SK-MEL-5 (cell line): ENCODE measurements at regions not wholly inside any gene's neighbourhood (a gene's known extent, or its start where the extent isn't known, plus 50 kb on each side); places are given as distances from the start of the nearest gene placed in this dataset.
"Not testable (repeated sequence)": the region's sequence is repeated elsewhere in the genome, so short reads cannot be mapped to it uniquely, and the experiment has no call there.

Source experiments
- DNase-seq: peaks from one replicate; pipeline ENCODE4 v3.0.0-alpha.2; 2016; ENCODE audit warnings: low read depth, low spot score
- in situ Hi-C: cut with HindIII; loops from 2 replicates; pipeline ENCODE4 v1.10.0; 2016; ENCODE audit warnings: low sequenced_read_pairs, high pct_unique_total_duplicates, low pct_unique_long_range_greater_than_20kb

- peak; percentile 78 for DNase-seq
- in situ Hi-C loops, result no loop called here
Observed at GRCh38 chr9:108743901-108744371, 111.8 kb downstream of the ACTL7B start.

GRCh38 chr9:108743416-108743815 is 112.4 kb downstream of the ACTL7B start:
- DNase-seq, result no peak
- in situ Hi-C loops, result no loop called here

- in situ Hi-C loops, result no loop called here
- no peak for DNase-seq
Observed at GRCh38 chr9:108742191-108742590, 113.6 kb downstream of the ACTL7B start.

GRCh38 chr9:108731292-108731691 is 124.5 kb downstream of the ACTL7B start:
- in situ Hi-C loops, DNase-seq: not testable (repeated sequence)

GRCh38 chr9:108727580-108728111 is 128.1 kb downstream of the ACTL7B start:
- in situ Hi-C loops, result no loop called here
- no peak for DNase-seq

- in situ Hi-C loops, result no loop called here
- no peak for DNase-seq
Observed at GRCh38 chr9:108724652-108725051, 131.1 kb downstream of the ACTL7B start.

- in situ Hi-C loops, result no loop called here
Observed at GRCh38 chr9:108724122-108724521, 131.7 kb downstream of the ACTL7B start.

GRCh38 chr9:108722396-108722795 is 133.4 kb downstream of the ACTL7B start:
- in situ Hi-C loops, result no loop called here
- DNase-seq, result no peak

More at GRCh38 chr9:108724122-108724521, 131.7 kb downstream of the ACTL7B start:
- DNase-seq, result no peak

GRCh38 chr9:108720191-108720642 is 135.6 kb downstream of the ACTL7B start:
- no peak for DNase-seq
- in situ Hi-C loops, result no loop called here

- no peak for DNase-seq
- in situ Hi-C loops, result no loop called here
Observed at GRCh38 chr9:108710424-108710823, 145.4 kb downstream of the ACTL7B start.

- DNase-seq, result no peak
- in situ Hi-C loops, result no loop called here
Observed at GRCh38 chr9:108709997-108710396, 145.8 kb downstream of the ACTL7B start.

- DNase-seq, result no peak
- in situ Hi-C loops, result no loop called here
Observed at GRCh38 chr9:108709126-108709525, 146.7 kb downstream of the ACTL7B start.

GRCh38 chr9:108708448-108708847 is 147.3 kb downstream of the ACTL7B start:
- DNase-seq, result no peak
- in situ Hi-C loops, result no loop called here

- in situ Hi-C loops, result no loop called here
- DNase-seq, result no peak
Observed at GRCh38 chr9:108707120-108707519, 148.7 kb downstream of the ACTL7B start.

- in situ Hi-C loops, result no loop called here
- no peak for DNase-seq
Observed at GRCh38 chr9:108704156-108704852, 151.5 kb downstream of the ACTL7B start.

- DNase-seq, result no peak
- in situ Hi-C loops, result no loop called here
Observed at GRCh38 chr9:108703429-108703828, 152.4 kb downstream of the ACTL7B start.

- no peak for DNase-seq
- in situ Hi-C loops, result no loop called here
Observed at GRCh38 chr9:108702681-108703080, 153.1 kb downstream of the ACTL7B start.

GRCh38 chr9:108698801-108699200 is 157.0 kb downstream of the ACTL7B start:
- in situ Hi-C loops, result no loop called here
- no peak for DNase-seq

GRCh38 chr9:108698231-108698630 is 157.6 kb downstream of the ACTL7B start:
- in situ Hi-C loops, result no loop called here
- no peak for DNase-seq
